GM23338 (cell line): ENCODE measurements at regions not wholly inside any gene's neighbourhood (a gene's known extent, or its start where the extent isn't known, plus 50 kb on each side); places are given as distances from the start of the nearest gene placed in this dataset.

Experiments used
- CREB1 ChIP-seq: fragments of 250-450 bp; sonication (Bioruptor Pico); IDR thresholded peaks from 2 replicates; pipeline ENCODE4 v1.5.0; 2020; ENCODE audit warnings: low read depth, mild to moderate bottlenecking, moderate library complexity
- EZH2 ChIP-seq: fragments of 200-600 bp; sonication (generic); IDR thresholded peaks from one replicate; pipeline ENCODE4 v1.8.0; 2017; ENCODE audit warnings: antibody characterized with exemption, mild to moderate bottlenecking, low read depth; ENCODE audit not compliant: unreplicated experiment
- JUNB ChIP-seq: IDR thresholded peaks from one replicate; pipeline ENCODE4 v1.6.1; 2016; ENCODE audit warnings: antibody characterized with exemption; ENCODE audit not compliant: unreplicated experiment
- POLR2AphosphoS5 ChIP-seq: IDR thresholded peaks from 2 replicates; pipeline ENCODE4 v1.6.1; 2016; ENCODE audit warnings: antibody characterized with exemption, low read depth
- TF ChIP-seq, protein P1 (sequence below), 2 experiments: fragments of 200-600 bp in 1 of 2; sonication (generic) in 1 of 2; conservative IDR thresholded peaks; 2 replicates each; pipeline versions ENCODE4 v1.5.1 to v1.6.1; 2016 to 2017; ENCODE audit warnings: antibody characterized with exemption in 2 of 2, low read depth in 2 of 2, mild to moderate bottlenecking in 2 of 2, moderate library complexity in 1 of 2
- TF ChIP-seq, protein P2 (sequence below): IDR thresholded peaks from one replicate; pipeline ENCODE4 v1.6.1; 2018; ENCODE audit warnings: antibody characterized with exemption; ENCODE audit not compliant: unreplicated experiment

DNA sequence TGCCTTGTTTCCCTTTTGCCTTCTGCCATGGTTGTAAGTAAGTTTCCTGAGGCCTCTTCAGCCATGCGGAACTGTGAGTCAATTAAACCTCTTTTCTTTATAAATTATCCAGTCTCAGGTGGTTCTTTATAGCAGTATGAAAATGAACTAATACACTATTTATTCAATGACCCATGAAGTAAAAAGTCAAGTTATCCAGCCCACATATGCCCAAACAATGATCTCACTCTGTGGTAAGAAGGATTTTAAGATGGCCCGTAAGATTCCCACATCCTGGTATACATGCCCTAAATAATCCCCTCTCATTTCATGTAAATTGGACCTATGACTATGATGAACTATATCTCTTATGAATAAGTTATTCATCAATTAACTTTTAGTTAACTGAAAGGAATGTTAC lies 1008.3 kb upstream of the B3GALT2 start:
- TF ChIP-seq, protein P1, sequence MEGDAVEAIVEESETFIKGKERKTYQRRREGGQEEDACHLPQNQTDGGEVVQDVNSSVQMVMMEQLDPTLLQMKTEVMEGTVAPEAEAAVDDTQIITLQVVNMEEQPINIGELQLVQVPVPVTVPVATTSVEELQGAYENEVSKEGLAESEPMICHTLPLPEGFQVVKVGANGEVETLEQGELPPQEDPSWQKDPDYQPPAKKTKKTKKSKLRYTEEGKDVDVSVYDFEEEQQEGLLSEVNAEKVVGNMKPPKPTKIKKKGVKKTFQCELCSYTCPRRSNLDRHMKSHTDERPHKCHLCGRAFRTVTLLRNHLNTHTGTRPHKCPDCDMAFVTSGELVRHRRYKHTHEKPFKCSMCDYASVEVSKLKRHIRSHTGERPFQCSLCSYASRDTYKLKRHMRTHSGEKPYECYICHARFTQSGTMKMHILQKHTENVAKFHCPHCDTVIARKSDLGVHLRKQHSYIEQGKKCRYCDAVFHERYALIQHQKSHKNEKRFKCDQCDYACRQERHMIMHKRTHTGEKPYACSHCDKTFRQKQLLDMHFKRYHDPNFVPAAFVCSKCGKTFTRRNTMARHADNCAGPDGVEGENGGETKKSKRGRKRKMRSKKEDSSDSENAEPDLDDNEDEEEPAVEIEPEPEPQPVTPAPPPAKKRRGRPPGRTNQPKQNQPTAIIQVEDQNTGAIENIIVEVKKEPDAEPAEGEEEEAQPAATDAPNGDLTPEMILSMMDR (conservative IDR thresholded peaks at IDR 0.05; ENCODE audit: low read depth in 2 of 2): no peak
- TF ChIP-seq POLR2AphosphoS5 (no peak), CREB1 (CRISPR knock-in tag) (no peak), EZH2 (no peak), JUNB (no peak)
- TF ChIP-seq, protein P2, sequence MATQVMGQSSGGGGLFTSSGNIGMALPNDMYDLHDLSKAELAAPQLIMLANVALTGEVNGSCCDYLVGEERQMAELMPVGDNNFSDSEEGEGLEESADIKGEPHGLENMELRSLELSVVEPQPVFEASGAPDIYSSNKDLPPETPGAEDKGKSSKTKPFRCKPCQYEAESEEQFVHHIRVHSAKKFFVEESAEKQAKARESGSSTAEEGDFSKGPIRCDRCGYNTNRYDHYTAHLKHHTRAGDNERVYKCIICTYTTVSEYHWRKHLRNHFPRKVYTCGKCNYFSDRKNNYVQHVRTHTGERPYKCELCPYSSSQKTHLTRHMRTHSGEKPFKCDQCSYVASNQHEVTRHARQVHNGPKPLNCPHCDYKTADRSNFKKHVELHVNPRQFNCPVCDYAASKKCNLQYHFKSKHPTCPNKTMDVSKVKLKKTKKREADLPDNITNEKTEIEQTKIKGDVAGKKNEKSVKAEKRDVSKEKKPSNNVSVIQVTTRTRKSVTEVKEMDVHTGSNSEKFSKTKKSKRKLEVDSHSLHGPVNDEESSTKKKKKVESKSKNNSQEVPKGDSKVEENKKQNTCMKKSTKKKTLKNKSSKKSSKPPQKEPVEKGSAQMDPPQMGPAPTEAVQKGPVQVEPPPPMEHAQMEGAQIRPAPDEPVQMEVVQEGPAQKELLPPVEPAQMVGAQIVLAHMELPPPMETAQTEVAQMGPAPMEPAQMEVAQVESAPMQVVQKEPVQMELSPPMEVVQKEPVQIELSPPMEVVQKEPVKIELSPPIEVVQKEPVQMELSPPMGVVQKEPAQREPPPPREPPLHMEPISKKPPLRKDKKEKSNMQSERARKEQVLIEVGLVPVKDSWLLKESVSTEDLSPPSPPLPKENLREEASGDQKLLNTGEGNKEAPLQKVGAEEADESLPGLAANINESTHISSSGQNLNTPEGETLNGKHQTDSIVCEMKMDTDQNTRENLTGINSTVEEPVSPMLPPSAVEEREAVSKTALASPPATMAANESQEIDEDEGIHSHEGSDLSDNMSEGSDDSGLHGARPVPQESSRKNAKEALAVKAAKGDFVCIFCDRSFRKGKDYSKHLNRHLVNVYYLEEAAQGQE: no peak
